ENCODE measurements at regions not wholly inside any gene's neighbourhood (a gene's known extent, or its start where the extent isn't known, plus 50 kb on each side); places are given as distances from the start of the nearest gene placed in this dataset.

DNA sequence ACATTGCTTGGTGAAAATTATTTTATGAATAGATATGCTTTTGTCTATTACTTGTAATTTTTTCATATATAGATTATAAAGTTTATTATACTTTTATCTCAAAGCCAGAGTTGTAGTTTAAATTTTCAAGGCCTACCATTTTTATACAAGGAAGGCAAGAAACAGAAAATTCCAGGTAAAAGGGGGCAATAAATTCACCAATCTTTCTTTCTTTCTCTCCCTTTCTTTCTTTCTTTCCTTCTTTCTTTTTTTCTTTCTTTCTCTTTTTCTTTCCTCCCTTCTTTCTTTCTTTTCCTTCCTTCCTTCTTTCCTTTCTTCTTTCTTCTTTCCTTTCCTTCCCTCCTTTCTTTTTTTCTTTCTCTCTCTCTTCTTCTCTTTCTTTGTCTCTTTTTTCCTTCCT is 529.4 kb downstream of the PCDH17 start:
- H3K27me3 Mint-ChIP-seq (ENCODE audit: low read depth), result no peaks in the 10 kb centered on the region
- H3K4me3 Mint-ChIP-seq, result no peak overlapping the region
- H3K9me3 Mint-ChIP-seq, result peaks cover 3 to 4% of the 10 kb centered on the region in 2 donors
- ATAC-seq (replicated peaks in 1 of 2), result no peak
- H3K27ac Mint-ChIP-seq, result no peak overlapping the region
- peaks cover 0 to under 1% of the 10 kb centered on the region in 2 donors for H3K36me3 Mint-ChIP-seq (ENCODE audit: insufficient read depth in 2 of 2)
- DNase-seq, result no peak
- no peaks in the 10 kb centered on the region for H3K4me1 Mint-ChIP-seq (ENCODE audit: low read depth)

DNA sequence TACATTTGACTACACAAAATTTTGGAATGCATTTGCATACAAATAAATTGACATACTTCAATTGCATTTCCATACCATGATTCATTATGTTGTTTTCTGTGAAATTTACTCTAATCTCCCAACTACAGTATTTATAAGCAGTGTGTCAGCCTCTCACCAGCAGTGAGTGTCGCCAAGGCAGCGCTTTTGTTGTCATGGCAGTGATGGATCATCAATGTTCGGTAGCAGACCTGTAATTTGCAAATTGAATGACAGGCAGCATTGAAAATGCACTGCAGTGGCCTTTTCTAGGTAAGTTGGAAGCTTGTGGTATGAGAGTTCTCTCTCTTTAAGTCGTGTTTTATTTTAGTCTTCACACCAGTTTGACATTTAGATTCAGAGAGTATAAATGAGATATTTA is 534.1 kb downstream of the PCDH17 start:
- H3K36me3 Mint-ChIP-seq (ENCODE audit: insufficient read depth in 2 of 2), result peaks cover 0 to 2% of the 10 kb centered on the region in 2 donors
- no peaks in the 10 kb centered on the region for H3K4me1 Mint-ChIP-seq (ENCODE audit: low read depth)
- H3K9me3 Mint-ChIP-seq, result peaks cover 3 to 8% of the 10 kb centered on the region in 2 donors
- H3K4me3 Mint-ChIP-seq, result no peak overlapping the region
- no peak for ATAC-seq (replicated peaks in 1 of 2)
- no peak for DNase-seq
- no peaks in the 10 kb centered on the region for H3K27me3 Mint-ChIP-seq (ENCODE audit: low read depth)
- no peak overlapping the region for H3K27ac Mint-ChIP-seq

DNA sequence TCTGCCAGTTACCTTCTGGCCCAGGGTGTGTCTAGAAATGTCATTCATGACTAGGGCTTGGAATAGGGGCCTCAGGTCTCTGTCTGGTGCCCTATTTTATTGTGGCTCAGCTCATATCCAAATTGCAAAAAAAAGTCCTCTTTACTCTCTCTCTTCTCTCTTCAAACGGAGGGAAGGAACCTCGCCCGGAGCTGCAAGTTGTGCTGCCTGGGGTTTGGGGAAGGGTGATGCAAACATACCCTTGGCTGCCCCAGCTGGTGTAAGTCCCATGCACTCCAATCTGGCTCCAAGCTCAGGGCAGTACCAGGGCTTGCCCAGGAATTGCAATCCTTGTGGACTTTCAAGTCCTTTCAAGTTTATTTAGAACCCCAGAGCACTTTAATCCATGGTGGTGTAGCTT is 549.6 kb downstream of the PCDH17 start:
- Mint-ChIP-seq H3K27me3 (ENCODE audit: low read depth) (no peaks in the 10 kb centered on the region), H3K36me3 (ENCODE audit: insufficient read depth in 2 of 2) (peaks cover 1 to 2% of the 10 kb centered on the region in 2 donors), H3K4me3 (no peak overlapping the region), H3K9me3 (peaks cover 11 to 16% of the 10 kb centered on the region in 2 donors), H3K4me1 (ENCODE audit: low read depth) (no peaks in the 10 kb centered on the region), H3K27ac (no peak overlapping the region)
- DNase-seq (no peak), ATAC-seq (replicated peaks in 1 of 2) (no peak)

DNA sequence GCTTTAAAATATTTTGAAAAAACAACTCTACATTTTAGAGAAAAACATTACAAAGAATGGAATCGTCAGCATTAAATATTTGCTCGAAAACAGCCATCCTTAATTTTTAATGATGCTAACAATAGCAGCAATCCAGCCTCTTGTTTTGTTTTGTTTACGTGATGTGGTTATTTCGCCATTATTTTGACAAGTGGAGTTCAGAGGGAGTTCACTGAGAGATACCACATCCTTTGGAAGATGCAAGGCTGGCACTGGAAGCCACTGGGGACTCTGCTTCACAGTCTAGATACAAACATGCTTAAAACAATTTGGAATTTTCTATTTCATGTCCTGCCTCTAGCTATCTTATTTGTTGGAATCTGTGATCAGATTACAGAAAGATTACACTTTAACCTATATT is 556.3 kb downstream of the PCDH17 start:
- H3K27ac Mint-ChIP-seq, result no peak overlapping the region
- no peak for DNase-seq
- H3K4me3 Mint-ChIP-seq, result no peak overlapping the region
- H3K9me3 Mint-ChIP-seq, result peaks cover 9 to 11% of the 10 kb centered on the region in 2 donors
- H3K4me1 Mint-ChIP-seq (ENCODE audit: low read depth), result no peaks in the 10 kb centered on the region
- ATAC-seq (replicated peaks in 1 of 2), result no peak
- no peaks in the 10 kb centered on the region for H3K27me3 Mint-ChIP-seq (ENCODE audit: low read depth)
- peaks cover 0 to 2% of the 10 kb centered on the region in 2 donors for H3K36me3 Mint-ChIP-seq (ENCODE audit: insufficient read depth in 2 of 2)

DNA sequence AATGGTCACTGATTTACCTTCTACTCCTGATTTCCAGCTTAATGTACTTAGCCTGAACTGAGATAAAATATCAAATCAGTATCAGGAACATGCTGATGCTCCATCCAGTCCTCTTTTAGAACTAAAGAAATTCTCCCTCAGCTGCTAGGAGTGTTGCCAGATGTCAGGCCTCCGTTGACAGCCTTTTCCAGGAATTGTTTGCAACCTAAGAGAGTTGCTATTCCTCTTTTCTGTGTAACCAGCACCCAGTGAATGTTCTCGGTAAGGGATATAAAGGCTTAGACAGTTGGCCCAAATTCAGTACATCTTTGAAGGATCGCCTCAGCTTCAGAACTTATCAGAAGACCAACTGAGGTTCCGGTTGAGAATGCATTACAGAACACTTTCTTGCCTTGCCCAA is 559.0 kb downstream of the PCDH17 start:
- Mint-ChIP-seq H3K27ac (no peak overlapping the region), H3K9me3 (peaks cover 6 to 12% of the 10 kb centered on the region in 2 donors), H3K27me3 (ENCODE audit: low read depth) (no peaks in the 10 kb centered on the region), H3K36me3 (ENCODE audit: insufficient read depth in 2 of 2) (peaks cover 0 to 2% of the 10 kb centered on the region in 2 donors), H3K4me1 (ENCODE audit: low read depth) (no peaks in the 10 kb centered on the region), H3K4me3 (no peak overlapping the region)
- ATAC-seq (replicated peaks in 1 of 2) (no peak), DNase-seq (no peak)

DNA sequence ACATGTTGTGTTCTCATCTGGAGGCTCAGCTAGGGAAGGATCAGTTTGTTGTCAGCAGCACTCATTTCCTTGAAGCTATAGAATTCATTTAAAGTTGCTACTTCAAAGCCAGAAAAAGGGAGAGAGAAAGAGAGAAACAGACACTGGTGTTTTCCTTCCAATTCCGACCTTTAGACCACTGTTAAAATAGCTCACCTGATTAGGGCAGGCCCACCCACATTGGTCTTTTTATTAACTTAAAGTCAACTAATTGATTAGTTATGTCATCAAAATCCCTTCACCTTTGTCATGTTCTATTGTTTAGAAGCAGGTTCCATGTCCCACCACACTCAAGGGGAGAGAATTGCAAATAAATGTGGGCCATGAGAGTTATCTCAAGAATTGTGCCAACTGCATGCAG is 560.2 kb downstream of the PCDH17 start:
- Mint-ChIP-seq H3K4me1 (ENCODE audit: low read depth) (no peaks in the 10 kb centered on the region), H3K27me3 (ENCODE audit: low read depth) (no peaks in the 10 kb centered on the region), H3K36me3 (ENCODE audit: insufficient read depth in 2 of 2) (no peaks in the 10 kb centered on the region), H3K9me3 (peaks cover 2 to 3% of the 10 kb centered on the region in 2 donors), H3K27ac (no peak overlapping the region), H3K4me3 (no peak overlapping the region)
- no peak for DNase-seq
- ATAC-seq (replicated peaks in 1 of 2), result no peak

DNA sequence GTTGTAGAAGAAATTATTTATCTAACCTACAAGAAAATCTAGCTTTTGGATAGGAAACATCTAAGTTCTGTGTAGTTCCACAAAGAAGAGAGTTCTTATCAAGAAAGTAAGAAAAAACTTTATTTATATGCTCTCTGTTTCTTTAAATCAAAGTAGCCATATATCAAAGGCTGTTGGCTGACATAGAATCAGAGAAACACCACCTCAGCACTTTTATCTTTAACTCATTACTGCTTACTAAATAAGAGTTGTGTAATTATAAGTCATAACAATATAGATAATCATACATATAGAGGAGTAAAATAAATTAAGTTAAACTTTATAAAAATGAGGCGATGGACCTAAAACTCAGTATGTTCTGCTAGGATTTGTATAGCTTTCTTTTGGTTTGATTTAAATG is 570.6 kb downstream of the PCDH17 start:
- no peak for ATAC-seq (replicated peaks in 1 of 2)
- DNase-seq, result no peak
- no peaks in the 10 kb centered on the region for H3K4me1 Mint-ChIP-seq (ENCODE audit: low read depth)
- no peak overlapping the region for H3K27ac Mint-ChIP-seq
- H3K9me3 Mint-ChIP-seq, result peaks cover 6 to 8% of the 10 kb centered on the region in 2 donors
- no peaks in the 10 kb centered on the region for H3K36me3 Mint-ChIP-seq (ENCODE audit: insufficient read depth in 2 of 2)
- no peaks in the 10 kb centered on the region for H3K27me3 Mint-ChIP-seq (ENCODE audit: low read depth)
- H3K4me3 Mint-ChIP-seq, result no peak overlapping the region

DNA sequence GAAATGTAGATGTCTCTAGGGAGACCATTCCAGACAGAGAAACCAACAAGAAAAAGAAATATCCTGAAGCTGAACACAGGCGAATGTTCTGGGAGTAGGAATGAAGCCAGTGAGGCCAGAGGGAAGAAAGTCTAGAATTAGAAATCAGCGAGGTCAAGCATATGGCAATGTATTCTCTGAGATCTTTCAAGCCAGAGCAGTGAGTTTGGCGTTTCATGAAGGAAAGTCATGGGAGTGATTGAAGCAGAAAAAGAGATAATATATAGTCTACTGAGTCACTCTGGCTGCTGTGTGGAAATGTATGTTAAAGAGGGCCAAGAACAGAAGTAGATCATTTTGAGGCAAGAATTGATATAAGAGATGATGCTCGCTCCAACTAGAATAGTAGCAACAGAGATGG is 576.0 kb downstream of the PCDH17 start:
- DNase-seq, result no peak
- Mint-ChIP-seq H3K27ac (no peak overlapping the region), H3K9me3 (peaks cover 7 to 10% of the 10 kb centered on the region in 2 donors), H3K27me3 (ENCODE audit: low read depth) (no peaks in the 10 kb centered on the region), H3K4me1 (ENCODE audit: low read depth) (no peaks in the 10 kb centered on the region), H3K4me3 (no peak overlapping the region), H3K36me3 (ENCODE audit: insufficient read depth in 2 of 2) (no peaks in the 10 kb centered on the region)
- no peak for ATAC-seq (replicated peaks in 1 of 2)

DNA sequence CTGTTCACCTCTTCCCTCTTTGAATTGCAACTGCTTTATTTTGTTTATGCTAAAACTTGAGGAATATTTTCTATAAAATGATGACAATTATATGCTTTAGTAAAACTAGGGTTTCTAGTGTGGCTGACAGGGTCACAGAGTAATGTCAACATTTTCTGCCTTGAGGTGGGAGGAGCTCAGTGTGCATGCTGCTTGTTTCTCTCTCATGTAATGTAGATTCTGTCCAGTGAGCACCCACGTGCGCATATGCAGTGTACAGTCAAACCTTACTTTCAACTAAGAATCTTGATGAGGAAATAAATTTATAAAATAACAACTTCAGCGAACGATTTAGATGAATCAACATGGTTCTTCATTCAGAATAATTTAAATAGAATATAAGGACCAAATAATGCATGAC is 603.9 kb downstream of the PCDH17 start:
- ATAC-seq (replicated peaks in 1 of 2) (no peak), DNase-seq (no peak)
- Mint-ChIP-seq H3K36me3 (ENCODE audit: insufficient read depth in 2 of 2) (peaks cover 0 to 2% of the 10 kb centered on the region in 2 donors), H3K4me1 (ENCODE audit: low read depth) (no peaks in the 10 kb centered on the region), H3K27me3 (ENCODE audit: low read depth) (no peaks in the 10 kb centered on the region), H3K4me3 (no peak overlapping the region), H3K9me3 (peaks cover 9 to 12% of the 10 kb centered on the region in 2 donors), H3K27ac (no peak overlapping the region)

DNA sequence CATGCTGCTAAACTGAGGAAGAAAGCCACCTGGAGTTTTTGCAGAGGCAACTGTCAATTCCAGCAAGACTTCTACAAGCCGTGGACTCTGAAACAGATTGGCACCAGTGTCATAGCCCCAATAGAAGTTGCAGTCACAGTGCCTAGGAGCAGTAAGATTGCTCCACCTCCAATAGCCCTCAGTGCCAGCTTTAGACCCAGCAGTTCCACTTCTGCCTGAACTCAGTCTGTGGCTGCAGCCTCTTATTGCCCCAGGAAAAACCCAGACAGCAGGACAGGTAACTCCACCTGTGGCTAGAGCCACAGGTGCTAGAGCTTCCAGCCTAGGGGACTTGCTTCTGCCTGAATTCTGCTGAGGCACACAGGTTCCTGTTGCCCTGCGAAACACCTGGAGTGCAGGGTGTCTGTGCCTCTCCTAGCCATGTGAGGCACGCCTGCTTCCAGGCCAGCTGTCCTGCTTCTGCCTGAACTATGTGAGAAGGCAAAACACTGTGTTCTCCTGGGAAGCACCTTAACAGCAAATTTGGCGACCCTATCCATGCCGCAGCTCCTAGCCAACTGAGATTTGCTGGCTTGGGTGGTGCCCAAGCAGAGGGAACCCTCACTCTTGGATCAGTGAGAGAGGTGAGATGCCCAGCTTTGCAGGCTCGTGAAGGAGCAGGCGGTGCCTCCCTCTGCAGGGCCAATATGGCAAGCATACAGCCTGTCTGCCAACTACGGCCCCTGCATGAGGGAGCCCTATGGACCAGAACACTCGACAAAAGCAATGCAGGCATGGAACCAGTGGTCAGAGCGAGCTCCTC is 607.6 kb downstream of the PCDH17 start:
- no peak for ATAC-seq (replicated peaks in 1 of 2)
- Mint-ChIP-seq H3K4me3 (no peak overlapping the region), H3K4me1 (ENCODE audit: low read depth) (no peaks in the 10 kb centered on the region), H3K27ac (no peak overlapping the region), H3K27me3 (ENCODE audit: low read depth) (no peaks in the 10 kb centered on the region), H3K9me3 (peaks cover 7 to 12% of the 10 kb centered on the region in 2 donors), H3K36me3 (ENCODE audit: insufficient read depth in 2 of 2) (peaks cover 0 to 2% of the 10 kb centered on the region in 2 donors)
- DNase-seq, result no peak

DNA sequence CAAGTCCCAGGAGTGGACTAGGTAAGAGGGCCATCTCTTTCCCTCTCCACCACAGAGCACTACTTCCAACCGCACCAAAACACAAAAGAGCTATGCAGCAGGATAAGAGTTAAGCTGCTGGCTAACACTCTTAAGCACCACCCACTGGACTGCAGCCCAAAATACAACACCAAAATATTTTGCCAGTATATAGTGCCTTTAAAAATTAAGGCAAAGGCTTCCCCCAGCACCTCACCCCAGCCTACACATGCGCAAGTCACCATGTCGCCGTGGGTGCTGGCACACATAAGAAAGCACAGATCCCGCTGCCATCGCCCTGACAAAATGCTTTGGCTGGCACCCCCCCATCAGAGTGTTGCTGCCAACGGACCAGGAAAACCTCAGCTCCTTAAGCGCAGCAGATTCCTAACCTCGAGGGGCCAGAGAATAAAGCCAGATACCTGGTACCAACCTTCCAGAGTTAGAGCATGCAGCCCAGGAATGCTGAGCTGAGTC is 608.3 kb downstream of the PCDH17 start:
- DNase-seq, result no peak
- no peaks in the 10 kb centered on the region for H3K27me3 Mint-ChIP-seq (ENCODE audit: low read depth)
- no peaks in the 10 kb centered on the region for H3K4me1 Mint-ChIP-seq (ENCODE audit: low read depth)
- H3K9me3 Mint-ChIP-seq, result peaks cover 12 to 13% of the 10 kb centered on the region in 2 donors
- no peak overlapping the region for H3K27ac Mint-ChIP-seq
- H3K36me3 Mint-ChIP-seq (ENCODE audit: insufficient read depth in 2 of 2), result peaks cover 0 to 2% of the 10 kb centered on the region in 2 donors
- no peak for ATAC-seq (replicated peaks in 1 of 2)
- H3K4me3 Mint-ChIP-seq, result no peak overlapping the region

DNA sequence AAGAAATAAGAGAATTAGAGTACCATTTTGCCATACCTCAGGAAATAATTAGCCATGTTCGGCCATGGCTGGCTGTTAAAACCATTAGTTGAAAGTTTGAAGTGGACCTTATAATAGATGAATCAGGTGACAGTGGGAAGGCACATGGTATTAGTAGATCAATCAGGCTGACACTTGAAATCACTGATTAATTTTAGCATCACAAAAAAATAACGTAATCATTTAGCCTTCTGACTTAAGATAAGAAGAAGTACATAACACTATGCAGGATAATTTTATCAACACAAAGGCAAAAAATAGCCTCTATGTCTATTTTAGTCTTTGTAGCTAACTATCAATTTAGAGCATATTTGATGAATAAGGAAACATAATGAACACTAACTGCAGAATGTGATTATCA is 615.5 kb downstream of the PCDH17 start:
- ATAC-seq (replicated peaks in 1 of 2) (no peak), DNase-seq (no peak)
- Mint-ChIP-seq H3K4me3 (no peak overlapping the region), H3K9me3 (peaks cover 6 to 18% of the 10 kb centered on the region in 2 donors), H3K36me3 (ENCODE audit: insufficient read depth in 2 of 2) (no peaks in the 10 kb centered on the region), H3K27ac (no peak overlapping the region), H3K27me3 (ENCODE audit: low read depth) (no peaks in the 10 kb centered on the region), H3K4me1 (ENCODE audit: low read depth) (no peaks in the 10 kb centered on the region)

DNA sequence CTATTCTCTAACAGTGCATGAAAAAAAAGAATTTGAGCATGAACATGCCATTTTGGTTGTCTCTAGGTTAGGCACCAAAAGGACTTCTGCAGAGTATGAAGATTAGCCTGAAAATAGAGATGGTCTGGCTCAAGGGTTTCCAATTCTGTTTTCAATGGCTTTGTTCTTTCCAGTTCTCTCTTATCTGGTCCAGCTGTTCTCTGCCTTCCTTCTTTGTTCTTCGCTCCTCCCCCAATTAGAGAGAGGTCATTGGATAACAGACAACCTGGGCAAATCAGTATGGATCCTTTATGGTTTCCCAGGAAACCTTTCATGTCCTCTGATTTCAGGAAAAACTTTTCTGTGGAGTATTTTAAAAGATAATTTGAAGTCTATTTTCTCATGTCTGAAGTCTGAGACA is 623.4 kb downstream of the PCDH17 start:
- Mint-ChIP-seq H3K4me1 (ENCODE audit: low read depth) (no peaks in the 10 kb centered on the region), H3K27ac (no peak overlapping the region), H3K36me3 (ENCODE audit: insufficient read depth in 2 of 2) (peaks cover 0 to 1% of the 10 kb centered on the region in 2 donors), H3K27me3 (ENCODE audit: low read depth) (no peaks in the 10 kb centered on the region), H3K4me3 (no peak overlapping the region), H3K9me3 (peaks cover 7 to 8% of the 10 kb centered on the region in 2 donors)
- DNase-seq (no peak), ATAC-seq (replicated peaks in 1 of 2) (no peak)

DNA sequence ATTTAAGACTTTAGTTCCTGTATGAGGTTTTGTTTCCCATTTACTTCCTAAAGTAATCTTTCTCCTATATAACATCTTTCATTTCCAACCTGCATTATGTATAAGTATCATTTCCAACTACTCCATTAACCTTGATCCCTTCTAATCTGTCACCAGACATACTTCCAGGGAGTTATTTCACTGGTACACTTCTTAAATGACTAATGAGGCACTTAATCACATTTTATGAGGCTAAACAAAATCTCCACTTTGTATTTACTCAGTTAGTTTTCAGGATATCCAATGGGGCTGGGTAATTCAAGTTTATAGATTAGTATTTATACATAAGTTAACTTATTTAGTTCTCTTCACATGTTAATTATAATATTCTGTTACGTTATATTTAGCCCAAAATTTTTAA is 634.7 kb downstream of the PCDH17 start:
- Mint-ChIP-seq H3K27ac (no peak overlapping the region), H3K4me3 (no peak overlapping the region), H3K27me3 (ENCODE audit: low read depth) (no peaks in the 10 kb centered on the region), H3K4me1 (ENCODE audit: low read depth) (no peaks in the 10 kb centered on the region), H3K36me3 (ENCODE audit: insufficient read depth in 2 of 2) (no peaks in the 10 kb centered on the region), H3K9me3 (peaks cover 7% of the 10 kb centered on the region in 2 donors)
- ATAC-seq (replicated peaks in 1 of 2) (no peak), DNase-seq (no peak)
